Stimulated activated CD4-positive, alpha-beta T cell treated with anti-CD3 and anti-CD28 coated beads, Interleukin-1b, Interleukin-23, amount 100 ng/mL, for 4 hours (primary cell): ENCODE measurements at regions not wholly inside any gene's neighbourhood (a gene's known extent, or its start where the extent isn't known, plus 50 kb on each side); places are given as distances from the start of the nearest gene placed in this dataset.
"Not testable (repeated sequence)": the region's sequence is repeated elsewhere in the genome, so short reads cannot be mapped to it uniquely, and the experiment has no call there.

Source experiments
- DNase-seq, 2 donors: peaks; one replicate each; pipeline ENCODE4 v3.0.0-alpha.2; 2020; ENCODE audit warnings: low read depth in 2 of 2

DNA sequence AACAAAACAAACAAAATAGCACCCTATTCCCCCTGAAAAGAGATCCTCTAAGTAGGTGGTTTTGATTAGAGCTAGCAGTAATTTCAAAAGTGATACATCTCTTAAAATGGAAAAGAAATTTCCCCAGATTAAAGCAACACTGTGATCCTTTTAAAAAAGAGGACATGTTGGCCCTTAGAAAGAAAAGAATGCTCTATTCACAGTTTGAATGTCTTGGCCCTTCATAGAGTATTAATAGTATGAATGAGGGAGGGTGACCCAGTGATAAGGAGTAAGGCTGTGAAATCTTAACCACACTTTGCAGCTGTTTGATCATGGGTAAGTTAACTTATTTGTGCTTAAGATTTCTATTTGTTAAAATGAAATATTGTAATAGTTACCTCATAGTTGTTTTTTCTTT lies 467.7 kb upstream of the MEF2C start:
- DNase-seq = no peak

DNA sequence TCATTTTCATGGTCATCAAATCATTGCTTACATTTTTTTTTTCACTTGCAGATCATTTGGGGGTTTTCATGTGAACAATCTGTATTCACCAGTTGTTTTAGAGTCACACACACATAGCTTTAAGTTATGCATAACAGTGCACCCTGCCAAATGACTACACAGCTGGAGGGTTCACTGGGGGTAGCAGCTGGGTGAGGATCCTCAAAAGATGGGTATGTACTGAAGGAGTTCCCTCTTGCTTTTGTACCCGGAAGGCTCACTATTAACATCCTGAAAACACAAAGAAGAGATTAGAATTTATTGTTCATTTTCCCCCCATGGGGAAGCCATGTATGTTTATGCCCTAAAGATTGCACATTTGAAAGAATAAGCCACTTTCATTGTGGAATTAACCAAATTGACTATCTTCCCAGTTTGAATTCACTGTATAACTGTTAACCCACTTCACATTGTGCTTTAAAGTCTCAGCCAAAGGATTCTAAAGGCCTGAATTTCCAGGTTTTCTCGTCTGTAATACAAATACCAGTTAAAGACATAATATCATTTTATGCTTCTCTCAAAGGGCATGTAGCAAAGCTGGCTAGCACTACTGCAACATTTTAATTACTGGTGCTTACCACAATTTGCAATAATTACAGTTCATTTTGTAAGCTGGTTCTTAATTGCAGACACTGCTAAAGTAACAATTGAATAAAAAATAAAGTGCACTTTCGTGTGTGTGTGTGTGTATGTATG lies 466.4 kb upstream of the MEF2C start:
- DNase-seq = no peak

DNA sequence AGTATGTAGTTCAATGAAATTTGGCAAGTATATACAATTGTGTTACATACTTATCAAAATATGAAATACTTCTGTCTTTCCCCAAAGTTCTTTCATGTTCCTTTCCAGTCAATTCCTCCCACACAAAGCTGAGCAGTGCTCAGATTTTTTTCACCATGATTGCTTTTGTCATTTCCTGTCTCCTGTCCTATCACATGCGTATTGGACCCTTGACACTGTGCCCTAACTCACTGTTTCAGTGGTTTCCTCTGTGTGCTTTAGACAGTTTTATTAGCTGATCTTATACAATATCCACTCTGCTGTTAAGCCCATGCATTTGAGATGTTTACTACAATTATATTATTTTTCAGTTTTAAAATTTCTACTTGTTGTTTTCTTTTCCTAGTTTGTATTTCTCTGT lies 463.6 kb upstream of the MEF2C start:
- DNase-seq = no peak

DNA sequence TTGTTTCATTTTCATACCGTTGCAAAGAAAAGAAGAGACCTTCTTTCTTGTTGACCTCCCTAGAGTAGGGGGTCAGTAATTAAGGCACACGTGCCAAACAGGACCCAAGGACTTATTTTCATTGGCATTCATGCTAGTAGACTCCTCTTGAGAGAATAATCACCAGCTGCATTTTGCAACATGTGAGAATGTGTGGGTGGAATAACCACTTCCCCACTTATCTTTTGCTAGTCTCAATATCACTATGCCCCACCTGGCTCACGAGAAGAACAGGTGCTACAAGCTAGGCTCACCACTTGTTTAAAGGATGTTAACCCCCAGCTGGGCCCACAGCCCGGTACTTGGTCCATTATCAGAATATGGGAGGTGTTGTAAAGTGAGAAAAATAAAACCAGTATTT lies 460.7 kb upstream of the MEF2C start:
- DNase-seq = no peak

DNA sequence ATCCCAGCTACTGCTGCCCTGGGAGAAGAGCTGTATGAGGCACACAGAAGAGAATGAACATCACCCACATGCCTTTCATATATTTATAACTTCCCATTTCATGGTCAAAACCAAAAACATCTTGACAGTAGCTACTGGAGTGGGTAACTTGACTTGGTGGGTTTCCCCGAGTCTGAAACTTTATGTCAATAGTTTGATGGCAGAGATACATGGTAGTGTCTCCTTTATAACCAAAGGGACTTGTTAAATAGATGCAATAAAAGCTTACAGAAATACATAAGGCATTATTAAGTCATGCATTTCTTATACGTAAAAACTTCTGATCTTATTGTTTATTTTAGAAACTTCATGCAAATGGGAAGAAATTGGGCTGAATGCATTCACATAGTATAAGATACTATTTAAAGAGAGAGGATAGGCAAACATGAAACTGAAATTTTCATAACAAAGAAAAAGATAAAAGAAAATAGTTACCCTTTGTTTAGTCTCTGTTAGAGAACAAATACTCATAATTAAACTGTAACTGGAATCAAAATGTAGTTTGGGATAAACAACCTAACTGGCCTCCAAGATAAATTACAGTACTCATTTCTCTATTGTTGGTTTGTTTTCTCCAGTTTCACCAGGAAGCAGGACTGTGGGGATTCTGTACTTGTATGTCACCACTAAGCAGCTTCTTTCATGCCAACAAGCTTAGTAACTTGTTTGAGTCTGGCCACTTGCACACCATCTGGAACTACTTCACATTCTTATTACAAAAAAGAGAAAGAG lies 459.3 kb upstream of the MEF2C start:
- DNase-seq = no peak

DNA sequence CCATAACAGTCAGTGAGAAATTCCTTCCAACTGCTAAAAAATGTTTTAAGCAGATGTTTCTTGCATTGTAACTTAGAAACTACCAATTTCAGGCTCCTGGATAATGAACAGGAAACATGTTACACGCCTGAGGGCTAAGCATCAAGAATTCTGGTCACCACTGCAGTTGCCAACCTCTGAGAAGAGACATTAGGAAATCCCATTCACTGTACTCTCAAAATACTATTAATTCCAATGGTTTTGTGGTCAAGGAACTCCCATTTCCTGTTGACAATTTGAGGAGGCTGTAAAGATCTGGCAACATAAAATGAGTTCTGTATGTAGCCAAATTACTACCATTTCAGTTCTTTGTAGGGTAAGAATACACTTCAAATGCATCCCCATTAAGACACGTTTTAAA lies 456.0 kb upstream of the MEF2C start:
- no peak for DNase-seq

DNA sequence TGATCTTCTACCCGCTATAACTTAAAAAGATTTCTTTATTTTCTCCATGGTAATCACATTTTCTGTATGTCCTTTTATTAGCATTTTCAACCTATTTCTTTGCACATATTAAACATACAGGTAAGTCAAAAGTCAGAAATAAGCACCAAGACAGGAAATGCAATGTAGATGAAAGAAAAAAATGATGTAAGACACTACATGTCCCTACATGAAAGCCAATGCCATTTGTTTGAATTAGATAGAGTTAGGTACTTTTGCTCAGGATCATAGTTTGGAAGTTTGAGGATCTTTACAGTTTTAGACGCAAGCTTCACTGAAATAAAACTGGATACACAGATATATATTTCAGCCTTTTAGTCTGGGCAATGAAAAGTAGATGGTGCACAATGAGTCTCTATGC lies 453.1 kb upstream of the MEF2C start:
- DNase-seq = no peak

DNA sequence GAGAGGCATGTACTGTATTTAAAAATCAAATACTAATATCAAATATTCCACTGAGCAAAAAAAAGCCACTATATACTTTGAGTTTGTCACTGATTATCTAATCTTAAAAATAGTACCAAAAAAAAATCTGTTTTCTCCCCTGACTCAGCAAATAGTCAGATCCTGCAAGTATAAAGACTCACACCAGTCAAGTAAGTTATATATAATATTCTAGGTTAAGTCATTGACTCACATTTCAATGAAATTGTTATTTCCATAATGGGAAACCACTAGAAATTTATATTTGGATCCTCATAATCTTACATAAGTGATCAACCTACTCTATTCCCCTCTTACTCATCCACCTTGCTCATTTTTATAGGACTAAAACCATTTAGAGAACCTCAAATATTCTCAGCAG lies 447.2 kb upstream of the MEF2C start:
- no peak for DNase-seq

DNA sequence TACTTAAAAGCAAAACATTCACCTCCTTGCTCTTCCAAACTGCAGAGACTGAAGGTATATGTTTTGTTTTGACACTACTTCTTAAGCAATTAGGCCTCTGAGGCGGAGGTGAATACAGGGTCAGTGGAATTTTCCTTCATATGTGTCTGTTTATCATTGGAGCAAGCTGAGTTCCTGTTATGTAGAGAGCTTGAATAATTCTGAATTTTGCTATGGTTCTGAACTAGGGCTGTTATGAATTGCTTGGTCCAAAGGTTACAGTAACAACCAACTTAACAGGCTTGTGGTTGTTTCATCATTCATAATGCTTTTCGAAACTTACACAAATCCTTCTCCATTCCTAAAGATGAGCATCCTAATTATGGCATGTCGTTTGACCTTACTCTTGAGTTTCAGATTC lies 444.6 kb upstream of the MEF2C start:
- no peak for DNase-seq

DNA sequence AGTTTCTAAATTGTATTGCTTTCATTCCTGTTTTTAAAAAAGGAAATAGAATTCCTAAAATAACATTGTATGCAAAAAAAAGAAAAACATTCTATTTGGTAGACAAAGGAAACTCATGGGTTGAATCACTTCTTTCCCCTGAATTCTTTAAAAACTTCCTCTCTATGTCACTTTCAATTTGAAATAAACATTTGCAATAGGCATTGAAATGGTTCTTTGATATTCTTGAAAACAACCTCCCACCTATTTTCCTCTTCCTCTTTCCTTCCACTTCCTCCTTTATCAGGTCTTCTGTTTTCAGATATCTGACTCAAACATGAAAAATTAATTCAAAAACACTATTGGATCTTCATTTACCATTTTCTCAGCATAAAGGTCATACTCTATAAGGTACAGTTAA lies 442.0 kb upstream of the MEF2C start:
- no peak for DNase-seq

DNA sequence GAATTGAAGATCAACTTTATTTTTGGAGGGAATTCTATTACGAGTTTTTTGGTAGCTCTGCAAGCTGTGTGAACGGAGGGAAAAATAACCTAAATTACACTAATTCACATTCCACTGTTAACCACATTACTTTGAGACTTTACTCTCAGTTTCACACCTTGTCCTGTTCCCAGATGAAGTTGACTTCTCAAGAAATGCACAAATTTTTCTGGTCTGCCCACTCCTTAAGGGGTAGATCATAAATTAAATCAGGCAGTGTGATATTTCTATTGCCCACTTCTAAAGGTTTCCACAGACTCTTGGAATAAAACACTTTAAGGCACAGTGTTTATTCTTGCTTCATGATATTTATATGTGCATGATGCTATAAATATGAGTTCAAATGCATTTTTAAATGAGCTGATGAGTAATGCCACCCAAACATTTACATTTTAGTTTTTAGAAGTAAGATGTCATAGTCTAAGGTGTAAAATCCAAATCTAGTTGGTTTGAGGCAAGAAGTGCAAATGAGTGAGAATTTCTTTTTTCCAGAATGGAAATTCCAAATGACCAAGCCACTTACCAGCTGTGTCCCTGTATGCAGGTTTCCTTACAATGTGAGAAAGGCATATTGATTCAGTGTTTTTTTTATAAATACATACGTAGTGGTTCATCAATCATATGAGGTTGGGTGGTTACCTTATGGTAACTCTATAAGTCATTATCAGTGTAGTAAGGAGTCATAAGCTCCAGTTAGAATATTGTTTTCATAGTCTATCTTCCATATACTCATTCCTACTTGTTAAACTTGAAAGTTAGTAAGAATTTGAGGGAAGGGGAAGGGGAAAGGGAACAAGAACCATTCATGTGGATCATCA lies 437.7 kb upstream of the MEF2C start:
- DNase-seq = no peak

DNA sequence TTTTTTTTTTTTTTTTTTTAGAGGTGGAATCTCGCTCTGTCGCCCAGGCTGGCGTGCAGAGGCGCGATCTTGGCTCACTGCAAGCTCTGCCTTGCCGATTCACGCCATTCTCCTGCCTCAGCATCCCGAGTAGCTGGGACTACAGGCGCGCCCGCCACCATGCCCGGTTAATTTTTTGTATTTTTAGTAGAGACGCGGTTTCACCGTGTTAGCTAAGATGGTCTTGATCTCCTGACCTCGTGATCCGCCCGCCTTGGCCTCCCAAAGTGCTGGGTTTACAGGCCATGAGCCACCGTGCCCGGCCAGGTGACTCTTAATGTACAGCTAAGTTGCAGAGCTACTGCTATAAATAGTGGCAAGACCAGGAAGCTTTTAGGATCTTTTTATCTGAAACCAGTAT lies 434.9 kb upstream of the MEF2C start:
- not testable (repeated sequence) for DNase-seq

DNA sequence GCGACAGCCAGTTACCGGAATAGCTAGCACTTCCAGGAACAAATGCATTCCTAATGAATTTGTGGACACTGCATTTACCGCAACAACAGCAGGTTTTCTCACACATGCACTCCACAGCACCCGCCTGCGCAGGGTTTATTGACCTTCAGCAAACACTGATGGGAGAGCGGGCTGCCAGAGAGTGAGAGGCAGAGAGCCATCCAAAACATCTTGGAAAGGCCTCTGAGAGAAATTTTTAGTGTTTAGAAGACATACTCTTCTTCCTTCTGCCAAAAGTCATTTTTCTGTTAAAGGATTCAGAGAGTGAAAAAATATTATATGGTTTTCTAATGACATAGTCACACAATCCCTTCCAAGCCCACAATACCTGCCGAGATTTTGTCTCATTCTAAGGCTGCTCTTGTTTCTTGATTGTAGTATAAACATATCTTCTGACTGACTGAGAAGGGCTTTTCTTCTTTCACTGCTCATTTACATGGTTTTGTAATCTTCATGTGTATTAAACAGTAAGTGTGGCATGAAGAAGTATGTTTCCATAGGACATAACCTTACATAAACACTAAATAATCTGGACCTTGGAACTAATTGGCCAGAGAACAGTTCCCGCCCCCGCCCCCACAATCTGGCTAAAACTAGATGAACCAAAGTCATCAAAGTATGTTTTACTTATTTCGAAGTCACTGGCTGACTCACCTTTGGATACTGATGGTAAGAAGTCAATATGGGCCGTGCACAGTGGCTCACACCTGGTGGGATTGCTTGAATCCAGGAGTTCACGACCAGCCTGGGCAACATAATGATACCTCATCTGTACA lies 432.5 kb upstream of the MEF2C start:
- DNase-seq = no peak

DNA sequence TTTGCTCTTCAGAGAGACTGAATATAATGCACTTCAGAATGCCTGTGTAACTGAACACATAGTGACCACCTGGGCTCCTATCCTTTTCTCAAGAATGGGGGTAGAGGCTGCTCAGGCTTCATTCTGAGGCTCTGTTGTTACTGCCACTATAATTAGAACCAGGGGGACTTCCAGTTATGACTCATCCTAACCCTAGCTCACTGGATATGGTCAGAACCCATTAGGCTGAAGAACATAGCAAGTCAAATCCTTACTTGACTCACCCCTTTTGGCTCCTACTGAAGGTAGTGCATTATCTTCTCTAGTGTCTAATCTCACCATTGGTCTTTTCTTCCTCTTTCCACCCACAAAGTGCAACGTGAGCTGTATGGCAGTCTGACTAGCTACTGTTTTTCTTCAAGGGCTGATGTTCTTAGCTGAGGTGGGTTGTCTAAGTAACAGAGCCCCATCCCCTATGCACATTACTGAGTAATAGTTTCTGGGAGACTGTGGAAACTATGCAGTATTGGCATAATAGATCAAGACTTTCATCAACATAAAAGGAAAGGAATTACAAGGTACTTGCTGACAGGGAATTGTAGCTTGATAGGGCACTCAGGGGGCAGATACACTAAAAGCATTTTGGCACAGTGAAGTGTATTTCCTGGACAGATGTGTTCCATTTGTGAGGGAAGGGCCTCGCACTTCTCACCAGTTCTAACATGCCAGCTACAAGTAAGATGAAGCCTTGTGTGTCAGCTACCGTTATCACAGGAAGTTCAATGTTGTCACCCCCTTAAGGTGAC lies 431.0 kb upstream of the MEF2C start:
- DNase-seq = no peak

DNA sequence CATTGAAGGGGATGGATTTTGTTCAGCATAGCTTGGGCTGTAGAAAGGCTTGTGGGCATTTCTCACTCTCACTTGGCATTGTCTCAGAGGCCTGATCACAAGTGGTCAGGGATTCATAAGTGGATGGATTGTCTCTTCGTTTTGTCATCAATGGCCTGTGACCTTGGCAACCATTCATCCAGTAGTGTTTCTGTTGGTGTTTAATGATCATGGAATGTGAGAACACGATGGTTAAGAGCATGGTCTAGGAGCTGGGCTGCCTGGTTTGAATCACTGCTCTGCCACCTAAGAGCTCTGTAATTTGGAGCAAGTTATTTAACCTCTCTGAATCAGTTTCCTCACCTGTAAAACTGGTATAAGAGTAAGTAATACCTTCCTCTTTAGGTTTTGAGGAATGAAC lies 430.1 kb upstream of the MEF2C start:
- DNase-seq = no peak

DNA sequence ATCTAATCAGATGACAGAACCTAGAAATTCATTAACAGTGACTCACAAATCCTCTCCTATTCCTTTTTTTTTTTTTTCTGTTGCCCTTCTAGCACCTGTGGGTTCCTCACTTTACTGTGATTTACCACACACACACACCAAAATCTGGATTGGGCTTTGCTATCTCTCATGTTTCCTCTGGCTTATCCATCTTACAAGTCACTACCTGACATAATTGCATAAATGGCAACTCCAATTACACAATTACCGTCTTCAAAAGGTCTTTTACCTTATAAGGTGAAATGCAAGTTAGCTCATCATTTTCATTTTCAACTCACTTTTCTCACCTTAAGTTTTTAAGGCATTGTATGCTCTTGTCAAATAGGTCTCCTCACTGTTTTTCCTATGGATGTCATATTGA lies 426.3 kb upstream of the MEF2C start:
- DNase-seq = no peak

DNA sequence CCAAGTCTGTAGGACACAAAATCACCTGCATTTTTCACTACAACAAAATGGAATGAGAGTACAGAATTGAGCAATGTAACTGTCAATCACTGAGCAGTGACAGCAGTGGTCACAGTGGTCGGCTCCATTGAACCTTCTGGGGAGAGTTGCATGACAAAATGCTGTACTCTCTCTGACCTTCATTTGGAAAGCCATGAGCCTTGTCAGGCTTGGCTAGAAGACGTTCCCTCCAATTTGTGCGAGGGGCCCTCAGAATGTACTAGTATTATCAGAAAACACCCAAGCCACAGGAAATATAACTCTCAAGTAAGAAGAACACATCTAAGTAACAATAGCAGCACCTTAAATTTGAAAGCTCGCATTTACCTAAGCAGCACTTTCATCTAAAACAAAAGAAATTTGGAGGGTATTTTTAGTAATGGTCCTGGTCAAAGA lies 425.6 kb upstream of the MEF2C start:
- no peak for DNase-seq

DNA sequence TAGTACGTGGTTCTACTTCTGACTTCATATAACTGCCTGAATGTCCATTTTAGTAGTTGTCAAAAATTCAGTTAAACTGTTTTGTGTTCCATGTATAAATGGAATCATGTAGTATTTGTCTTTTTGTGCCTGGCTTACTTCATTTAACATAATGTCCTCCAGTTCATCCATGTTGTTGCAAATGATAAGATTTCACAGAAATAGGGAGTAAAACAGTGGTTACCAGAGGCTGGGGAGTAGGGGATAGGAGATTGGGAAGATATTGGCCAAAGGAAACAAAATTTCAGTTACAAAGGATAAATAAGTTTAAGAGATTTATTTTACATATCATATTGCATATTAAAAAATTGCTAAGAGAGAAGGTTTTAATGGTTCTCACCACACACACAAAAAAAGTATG lies 425.0 kb upstream of the MEF2C start:
- DNase-seq = no peak

DNA sequence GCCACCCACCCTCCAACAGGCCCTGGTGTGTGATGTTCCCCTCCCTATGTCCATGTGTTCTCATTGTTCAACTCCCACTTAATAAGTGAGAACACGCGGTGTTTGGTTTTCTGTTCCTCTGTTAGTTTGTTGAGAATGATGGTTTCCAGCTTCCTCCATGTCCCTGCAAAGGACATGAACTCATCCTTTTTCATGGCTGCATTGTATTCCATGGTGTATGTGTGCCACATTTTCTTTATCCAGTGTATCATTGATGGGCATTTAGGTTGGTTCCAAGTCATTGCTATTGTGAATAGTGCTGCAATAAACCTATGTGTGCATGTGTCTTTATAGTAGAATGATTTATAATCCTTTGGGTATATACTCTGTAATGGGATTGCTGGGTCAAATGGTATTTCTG lies 424.2 kb upstream of the MEF2C start:
- not testable (repeated sequence) for DNase-seq

DNA sequence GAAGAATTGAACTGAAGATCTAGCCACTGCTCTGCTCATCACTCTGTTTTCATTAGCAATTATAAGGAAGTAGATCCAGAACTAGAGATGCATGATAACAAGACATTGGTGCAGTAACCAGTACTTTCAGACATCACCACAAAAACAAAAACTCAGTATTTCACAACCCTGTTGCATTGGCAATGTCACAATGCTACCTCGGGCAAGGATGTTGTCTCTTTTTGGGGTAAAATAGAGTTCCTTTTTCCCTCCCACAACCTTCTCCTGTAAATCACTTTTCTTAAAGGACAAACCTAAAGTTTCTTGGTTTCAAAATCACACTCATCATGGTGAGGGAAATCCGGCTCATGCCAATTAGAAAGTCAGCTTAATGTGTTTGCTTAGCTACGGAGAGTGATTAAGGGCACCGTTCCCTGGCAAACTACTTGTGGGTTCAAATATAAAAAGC lies 420.1 kb upstream of the MEF2C start:
- DNase-seq = no peak
